Dermis blood vessel endothelial cell (primary cell): ENCODE measurements at regions not wholly inside any gene's neighbourhood (a gene's known extent, or its start where the extent isn't known, plus 50 kb on each side); places are given as distances from the start of the nearest gene placed in this dataset.

Source experiments
- DNase-seq: peaks from one replicate; pipeline ENCODE4 v3.0.0; 2010

DNA sequence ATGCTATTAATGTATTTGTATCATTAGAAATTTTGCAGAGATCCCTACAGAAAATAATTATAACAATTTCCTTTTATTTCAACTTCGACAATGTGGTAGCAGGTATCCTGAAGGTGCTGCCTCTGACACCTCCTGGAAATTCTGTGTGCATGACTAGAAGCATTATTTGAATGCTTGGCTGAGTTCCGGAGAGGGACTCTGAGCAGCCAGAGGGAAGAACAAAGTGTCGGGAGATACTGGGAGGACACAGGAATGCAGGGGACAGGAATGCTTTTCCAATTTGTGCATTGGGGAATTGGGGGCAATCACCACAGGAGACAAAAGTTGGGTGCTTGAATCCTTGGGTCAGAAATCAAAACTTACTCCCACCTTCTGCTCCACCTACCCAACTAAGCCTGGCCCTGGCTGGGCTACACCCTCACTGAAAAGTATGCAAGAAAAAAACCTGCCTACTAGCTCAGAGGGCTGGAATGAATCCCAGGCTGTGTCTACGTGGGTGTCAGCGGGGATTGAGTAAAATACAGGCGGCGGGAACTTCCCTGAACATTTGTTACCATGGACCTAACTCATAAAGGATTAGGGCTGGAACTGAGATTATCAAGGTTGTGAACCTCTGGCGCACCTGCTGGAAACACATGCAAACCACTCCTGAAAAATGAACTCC, 299.3 kb downstream of the SOX11 start:
- DNase-seq = no peak

DNA sequence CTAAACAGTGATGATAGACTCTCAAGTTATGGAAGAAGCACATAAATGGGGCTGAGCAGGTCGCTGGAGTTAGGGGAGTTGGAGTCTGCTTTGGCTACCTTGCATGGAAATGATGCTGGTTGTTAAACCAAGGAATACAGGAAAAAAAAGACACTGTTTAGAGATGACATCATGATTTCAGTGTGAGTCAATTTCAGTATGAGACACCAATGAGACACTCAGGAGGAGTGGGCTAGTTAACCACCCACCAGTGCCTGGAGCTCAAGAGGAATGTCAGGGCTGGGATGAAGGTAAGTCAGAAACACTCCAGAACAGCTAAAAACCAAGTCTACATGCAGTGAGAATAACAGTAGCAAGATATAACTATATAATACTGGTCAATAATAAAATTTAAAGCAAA, 303.6 kb downstream of the SOX11 start:
- no peak for DNase-seq

DNA sequence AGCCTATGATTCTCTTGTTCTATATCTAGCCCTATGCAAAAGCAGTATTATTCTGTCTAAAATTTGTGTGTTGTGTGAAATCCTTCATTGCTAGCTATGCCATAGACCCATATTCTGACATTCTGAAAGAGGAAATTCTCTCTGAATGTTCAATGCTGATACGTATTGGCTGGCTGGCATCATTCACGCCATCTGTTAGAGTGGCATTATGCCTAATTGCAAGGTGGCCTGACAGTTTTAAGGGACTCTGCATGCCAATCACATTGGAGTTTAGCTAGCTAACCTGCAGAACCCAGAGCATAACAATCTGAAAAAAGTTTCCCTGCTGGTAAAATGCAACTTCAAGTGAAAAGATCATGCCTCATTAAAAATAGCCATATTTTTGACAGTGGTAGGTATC, 316.0 kb downstream of the SOX11 start:
- no peak for DNase-seq

DNA sequence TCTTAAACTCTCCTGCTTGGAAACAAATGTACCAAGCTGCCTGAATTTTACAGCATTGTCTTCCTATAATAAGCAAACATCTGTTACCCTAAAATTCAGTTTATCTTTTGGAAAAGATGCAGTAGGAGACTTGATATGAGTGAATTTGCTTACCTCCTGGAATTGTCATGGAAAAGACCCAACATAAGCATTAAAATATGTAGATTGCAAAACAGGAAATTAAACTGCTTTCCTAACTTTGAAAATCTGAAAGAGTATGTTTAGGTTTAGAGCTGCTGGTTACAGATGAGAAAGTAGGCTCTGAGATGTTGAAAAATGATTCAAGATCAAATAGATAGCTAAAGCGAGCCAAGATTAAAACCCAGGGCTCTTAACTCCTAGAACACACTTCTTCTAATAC, 316.5 kb downstream of the SOX11 start:
- DNase-seq = no peak

DNA sequence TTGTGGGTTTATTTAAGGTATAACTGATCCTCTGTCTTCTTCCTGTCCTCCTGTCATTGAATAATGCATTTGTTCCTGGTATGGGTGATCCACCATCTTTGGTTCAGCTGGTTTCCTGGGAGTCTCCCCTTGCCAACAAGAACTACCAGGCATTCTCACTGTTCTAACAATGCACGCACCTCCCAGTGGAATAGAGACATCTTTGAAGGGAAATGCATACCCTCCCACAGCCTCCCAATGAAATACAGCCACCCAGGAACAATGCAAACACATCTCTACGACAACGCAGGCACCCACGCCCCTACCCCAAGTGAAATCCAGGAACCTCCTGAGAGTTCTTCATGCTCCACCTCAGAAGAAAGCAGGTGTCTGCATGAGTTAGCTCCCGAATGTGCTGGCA, 318.0 kb downstream of the SOX11 start:
- DNase-seq = no peak

DNA sequence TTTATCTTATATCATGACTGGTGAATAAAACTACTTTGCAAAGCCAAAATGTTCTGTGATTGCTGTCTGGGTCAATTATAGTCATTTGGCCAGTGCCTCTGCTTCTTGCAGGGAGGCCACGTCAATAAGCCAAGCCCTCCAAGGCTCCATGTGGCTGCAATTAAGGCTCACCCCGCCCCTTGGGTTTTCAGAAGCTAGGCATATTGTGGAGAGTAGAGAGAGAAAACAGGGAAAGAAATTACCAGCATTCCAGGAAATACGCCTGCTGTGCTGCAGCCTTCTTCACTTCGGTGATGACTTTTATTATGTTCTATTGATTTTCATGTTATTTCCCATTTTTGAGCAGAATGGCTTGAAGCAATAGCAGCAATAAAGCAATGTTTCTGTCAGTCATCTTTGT, 319.7 kb downstream of the SOX11 start:
- DNase-seq = no peak

DNA sequence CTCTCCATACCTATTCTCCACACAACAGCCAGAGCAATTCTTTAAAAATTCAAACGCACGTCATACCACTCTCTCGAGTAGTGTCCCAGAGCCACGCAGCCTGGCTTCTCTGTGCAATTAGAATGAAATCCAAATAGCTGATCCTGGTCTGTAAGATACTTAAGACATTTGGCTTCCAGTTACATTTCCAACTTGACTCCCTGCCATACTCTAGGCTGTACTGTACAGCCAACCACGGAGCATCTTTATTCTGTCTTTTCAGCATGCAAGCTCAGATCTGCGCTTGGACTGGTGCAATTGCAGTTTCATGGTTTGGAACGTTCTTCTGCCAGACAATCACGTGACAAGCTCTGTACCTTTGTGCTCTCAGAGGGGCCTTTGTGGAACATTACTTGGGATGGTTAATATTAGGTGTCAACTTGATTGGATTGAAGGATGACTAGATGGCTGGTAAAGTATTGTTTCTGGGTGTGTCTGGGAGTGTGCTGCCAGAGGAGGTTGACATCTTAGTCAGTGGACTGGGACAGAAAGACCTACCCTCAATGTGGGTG, 325.6 kb downstream of the SOX11 start:
- DNase-seq = no peak

DNA sequence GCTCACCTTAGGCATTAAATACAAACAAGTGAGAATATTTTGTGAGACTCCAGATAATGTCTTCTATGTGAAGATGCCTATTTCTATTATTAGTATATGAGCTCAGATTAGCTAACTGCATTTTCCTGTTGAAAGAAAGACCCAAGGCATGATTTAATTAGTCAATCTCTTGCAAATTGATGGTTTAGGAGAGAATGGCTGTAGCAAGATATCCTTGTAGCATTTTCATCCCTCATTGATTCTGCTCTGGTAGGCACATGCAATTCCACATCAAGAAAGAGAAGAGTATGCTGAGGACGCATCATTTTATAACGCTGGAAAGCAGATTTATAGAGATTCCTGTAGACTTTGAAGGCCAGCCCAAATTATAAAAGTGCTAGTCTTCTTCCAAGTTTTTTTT, 332.0 kb downstream of the SOX11 start:
- no peak for DNase-seq

DNA sequence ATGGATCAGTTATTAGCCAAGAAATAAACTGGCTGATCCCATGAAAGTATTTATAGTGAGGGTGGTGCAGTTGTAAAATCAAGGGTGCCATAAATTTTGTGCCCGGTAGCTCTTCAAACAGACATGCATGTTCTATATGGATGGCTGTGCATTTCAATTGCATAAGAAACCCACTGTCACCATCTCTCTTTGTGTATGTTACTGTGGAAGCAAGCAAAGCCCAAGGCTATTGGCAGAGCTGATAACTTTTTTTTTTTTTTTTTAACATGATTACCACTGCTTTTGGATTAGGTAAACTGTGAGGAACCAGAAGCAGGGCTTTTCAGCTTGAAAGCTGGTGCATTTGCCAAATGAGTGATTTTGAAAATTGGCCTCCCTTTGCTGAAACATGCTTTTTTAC, 332.6 kb downstream of the SOX11 start:
- DNase-seq = no peak

DNA sequence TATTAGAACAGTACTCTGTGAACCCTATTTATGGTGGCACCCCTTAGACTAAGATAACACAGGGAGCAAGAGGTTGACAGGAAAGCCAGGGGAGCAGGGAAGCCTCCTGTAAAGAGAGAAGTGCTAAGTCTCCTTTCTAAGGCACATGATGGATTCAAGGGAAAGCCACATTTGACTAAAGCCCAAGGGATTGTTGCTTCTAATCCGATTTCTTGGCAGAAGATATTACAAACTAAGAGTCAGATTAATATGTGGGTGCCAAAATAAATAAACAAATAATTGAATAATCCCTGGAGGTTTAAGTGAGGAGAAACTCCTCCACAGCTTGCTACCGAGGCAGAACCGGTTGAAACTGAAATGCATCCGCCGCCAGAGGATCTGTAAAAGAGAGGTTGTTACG, 333.2 kb downstream of the SOX11 start:
- DNase-seq = no peak

DNA sequence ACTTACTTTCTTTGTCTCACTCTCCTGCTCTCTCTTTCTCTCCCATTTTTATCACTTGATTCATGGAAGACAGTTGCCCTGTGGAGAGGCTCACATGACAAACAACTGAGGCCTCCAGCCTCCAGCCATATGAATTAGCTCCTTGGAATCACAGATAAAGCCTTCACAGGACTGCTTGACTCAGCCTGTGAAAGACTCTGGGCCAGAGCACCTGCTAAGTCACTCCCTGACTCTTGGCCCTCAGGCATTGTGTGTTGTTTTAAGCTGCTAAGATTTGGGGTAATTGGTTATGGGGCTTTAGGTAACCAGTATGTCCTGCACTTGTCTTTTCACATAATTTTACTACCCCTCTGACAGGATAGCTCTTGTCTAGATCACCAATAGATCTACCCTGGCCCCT, 334.9 kb downstream of the SOX11 start:
- DNase-seq = no peak

DNA sequence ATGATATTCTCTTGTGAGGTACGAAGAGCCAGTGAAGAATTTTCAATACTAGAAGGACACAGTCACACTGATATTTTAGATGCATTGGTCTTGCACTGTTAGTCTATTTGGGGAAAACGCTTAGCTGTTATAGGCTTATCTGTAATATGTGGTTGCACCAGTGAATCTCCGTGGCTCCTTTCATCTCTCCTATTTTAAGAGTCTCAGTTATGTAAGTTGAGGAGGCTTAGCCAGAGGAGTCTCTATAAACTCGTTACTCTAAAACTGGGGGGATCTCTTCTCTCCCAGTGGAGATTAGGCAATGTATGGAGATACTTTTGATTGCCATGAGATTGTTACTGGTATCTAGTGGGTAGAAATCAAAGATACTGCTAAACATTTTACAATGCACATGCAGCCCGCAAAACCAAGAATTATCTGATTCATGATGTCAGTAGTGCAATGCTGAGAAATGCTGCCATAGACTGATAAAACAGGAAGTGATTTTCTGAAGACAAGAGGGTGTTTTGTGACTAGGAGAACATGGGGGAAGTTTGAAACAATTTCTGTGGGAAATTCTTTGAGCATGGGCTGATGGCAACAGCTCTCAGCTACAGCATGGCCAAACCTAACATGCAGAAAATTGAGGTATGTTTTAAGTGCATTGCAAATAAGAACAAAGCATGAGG, 339.1 kb downstream of the SOX11 start:
- DNase-seq = no peak

DNA sequence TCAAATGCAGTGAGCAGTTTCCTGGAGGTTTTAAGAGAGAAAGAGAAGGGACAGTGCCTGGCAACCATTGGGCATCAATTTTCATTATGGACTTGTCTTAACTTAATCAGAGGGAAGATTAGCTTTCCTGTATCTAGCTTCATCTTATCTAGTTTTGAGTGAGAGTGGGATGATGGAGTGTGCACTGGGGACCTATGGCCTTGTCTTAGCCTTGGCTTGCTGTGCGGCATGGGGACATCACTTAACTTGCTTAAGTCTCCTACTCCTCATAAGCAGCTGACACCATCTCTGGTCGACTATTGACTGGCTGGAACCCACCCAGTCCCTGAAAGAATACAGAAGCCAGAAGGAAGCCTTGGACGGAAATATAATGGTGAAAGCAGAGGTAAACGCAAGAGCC, 344.0 kb downstream of the SOX11 start:
- no peak for DNase-seq

DNA sequence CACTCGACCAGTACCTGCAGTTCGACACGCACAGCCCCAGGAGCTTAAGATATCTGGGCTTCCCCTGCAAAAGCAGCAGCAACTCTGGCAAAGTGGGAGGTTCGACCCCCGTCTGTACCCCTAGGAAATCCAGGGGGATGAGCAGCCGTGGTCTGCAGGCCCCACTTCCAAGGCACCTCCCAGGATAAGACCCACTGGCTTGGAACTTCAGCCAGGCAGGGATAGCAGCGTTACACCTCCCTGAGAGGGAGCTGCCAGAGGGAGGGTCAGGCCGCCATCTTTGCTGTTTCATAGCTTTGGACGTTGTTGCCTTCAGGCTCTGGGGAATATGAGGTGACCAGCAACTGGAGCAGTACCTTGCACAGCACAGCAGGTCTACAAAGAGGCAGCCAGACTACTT, 351.1 kb downstream of the SOX11 start:
- DNase-seq = no peak

DNA sequence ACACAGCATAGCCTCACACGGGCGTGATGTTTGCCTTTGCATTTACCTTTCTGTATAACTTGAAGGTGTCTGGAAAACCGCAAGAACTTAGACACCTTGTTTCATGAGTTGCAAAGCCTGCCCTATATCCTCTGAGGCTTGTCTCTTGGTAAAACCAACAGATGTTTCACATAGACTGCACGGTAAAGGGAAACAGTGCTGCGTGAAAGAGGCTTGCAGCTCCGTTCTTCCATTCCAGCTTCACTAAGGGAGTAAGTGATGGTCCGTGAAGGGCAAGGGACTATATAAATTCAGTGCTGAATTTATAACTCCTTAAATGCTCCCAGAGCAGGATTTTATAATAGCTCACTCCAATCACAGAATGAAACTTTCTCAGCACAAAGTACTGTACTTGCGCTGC, 360.5 kb downstream of the SOX11 start:
- DNase-seq = no peak

DNA sequence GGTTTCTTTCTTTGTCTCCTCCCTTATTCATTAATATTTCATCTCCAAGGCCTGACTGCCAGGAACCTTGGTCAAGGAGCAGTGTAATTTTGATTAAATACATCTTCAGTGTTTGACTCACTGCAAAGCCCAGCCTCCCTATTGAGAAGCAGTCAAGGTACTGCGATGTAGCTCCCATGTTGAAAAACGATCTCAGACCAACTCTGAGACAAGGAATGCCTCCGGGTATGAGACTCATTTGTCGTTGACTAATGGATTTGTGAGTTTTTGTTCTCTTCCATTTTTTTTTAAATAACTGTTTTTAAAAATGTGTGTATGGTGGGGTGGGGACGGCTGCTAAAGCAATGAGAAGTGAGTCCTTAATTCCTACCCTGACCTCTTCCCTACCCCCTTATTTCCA, 361.6 kb downstream of the SOX11 start:
- no peak for DNase-seq

DNA sequence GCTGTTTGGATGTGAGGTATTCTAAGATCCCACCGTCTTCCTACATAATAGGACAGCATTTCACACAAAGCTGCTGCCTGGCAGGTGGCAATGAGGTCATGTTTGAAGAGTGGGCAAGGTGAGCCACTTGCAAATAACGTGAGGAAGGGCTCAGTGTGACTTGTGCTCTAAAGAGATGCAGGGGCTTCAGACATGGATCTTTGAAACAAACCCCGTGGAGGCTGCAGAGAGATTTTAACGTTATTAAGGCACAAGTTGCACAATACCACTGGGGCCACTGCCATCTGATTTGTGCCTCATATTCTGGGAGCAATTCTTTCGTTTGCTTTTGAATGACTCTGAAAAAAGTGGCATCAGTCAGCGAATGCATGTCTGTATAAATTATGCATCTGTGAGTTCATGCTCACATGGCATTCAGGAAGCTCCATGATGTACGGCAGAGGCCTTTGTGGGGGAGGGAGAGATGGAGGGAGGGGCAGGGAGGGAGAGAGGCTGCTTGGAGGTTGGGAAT, 362.0 kb downstream of the SOX11 start:
- no peak for DNase-seq

DNA sequence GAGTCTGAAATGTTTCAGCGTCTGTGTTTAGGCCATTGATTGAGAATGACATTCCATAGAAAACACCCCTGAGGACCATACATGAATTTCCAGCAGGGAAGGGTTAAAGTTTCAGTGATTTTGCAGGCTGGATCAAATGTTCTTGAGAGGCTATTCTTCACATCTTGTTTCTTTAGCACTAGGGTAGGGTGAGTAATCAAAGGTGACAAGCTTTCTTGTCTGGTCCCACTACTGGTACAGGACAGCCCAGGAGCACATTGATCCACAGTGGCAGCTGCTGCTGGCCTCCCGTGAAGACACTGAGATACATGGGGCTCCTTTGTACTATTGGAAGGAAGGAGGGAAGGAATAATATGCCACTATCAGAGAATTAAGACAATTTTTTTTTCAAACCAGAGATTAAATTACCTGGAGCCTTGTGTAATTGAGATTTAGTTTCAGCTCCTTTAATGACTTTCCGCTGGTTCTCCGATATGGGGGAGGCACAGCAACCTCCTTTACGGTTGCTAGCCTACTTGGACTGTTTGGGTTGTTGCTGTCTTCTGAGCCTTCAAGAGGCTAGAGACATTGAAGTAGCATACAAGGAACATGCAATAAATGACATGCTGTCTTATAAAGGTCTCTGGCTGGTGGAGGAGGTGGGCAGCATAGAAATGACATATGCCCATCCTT, 368.9 kb downstream of the SOX11 start:
- DNase-seq = no peak

DNA sequence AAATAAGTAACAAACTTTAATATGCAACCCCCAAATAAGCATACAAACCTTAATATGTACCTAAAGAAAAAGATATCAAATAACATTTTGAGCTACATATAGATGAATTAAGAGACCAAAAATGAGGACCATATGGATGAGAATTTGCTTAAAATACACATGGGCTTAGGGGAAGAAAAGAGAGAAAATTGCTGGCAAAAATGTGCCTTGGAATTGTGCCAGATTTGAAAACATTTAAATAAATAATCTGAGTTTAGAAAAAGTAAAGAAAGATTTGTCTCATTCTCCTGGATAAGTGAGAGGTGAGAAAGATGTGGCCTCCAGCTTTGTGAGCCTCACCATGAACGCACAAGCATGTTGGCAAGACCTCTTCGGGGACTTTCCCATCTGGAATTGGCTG, 372.6 kb downstream of the SOX11 start:
- no peak for DNase-seq

DNA sequence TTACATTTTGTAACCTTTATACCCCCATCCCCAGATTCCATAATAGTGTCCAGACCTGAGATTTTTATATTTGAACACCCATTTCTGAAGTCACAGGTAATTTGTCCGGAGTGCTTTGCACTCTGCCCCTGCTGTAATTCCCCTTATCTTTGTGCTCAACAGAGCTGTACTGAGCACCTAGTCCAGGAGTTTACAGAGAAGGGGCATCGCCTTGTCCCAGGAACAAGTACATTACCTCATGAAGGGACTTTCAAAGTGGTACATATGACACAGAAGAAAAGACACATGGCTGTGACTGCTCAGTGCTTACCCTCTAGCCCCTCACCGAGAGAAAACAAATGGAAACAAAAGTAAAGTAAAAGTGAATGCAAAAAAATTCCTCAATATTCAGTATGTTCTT, 373.5 kb downstream of the SOX11 start:
- no peak for DNase-seq

DNA sequence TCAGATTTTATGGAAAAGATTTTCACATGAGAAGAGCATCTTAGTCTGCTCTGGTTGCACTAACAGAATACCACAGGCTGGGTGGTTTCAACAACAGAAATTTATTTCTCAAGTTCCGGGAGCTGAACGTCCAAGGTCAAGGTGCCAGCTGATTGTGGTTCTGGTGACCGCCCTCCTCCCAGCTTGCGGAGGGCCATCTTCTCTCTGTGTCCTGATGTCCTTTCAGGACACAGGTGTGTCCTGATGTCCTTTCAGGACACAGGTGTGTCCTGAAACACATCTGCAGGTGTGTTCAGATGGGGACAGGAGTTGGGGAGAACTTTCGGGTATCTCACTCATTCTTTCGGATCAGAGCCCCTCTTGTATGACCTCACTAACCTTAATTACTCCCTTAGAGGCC, 374.9 kb downstream of the SOX11 start:
- no peak for DNase-seq

DNA sequence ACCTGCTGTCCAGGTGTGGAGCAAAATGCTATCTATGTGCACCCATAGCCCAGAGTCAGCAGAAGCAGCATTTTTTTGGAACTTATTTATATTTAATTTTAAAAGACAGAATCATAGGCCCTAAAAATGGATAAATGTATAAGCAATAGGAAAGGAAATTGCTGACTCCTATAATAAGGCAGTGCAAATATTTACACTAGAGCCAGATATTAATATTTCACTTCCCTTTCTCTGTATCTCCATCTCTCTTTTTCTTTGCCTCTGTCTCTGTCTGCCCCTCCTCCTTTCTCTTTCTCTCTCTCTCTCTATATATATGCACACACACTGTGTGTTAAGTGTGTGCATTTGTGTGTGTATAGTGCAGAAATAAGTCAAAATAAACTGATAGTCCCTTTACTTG, 375.6 kb downstream of the SOX11 start:
- no peak for DNase-seq

DNA sequence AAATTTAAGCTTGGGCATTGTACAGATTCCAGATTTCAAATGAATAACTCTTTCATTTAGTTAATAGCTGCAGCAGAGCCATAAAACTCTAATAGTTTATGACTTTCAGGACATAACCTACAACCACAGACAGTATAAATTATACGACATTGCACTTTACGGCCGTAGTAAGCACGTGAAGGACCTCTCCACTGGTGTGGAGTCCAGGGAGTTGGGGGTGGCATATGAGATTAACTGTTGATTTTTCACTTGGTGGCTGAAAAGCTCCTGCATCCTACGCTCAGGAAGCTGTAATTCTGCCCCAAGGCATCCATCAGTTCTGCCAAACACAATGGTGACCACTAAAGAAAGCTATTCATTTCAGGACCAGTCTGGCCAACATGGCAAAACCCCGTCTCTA, 376.2 kb downstream of the SOX11 start:
- no peak for DNase-seq

DNA sequence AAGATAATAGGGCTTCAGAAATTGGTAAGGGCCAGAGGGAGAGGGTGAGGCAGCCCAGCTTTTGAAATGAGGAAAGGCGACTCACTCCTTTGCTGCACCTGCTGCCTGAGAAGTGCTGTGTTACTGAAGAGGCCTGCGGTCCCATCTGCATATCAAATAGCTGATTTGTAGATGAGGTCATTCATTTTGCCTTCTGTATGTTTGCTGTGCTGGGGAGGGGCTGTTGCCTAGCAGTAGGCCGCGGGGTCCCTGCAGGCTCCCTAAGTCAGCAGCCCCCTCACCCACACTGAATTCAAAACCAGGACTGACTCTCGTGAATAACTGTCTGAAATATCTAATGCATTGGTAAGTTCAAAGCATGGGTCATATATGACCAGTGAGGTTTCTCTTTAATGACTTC, 377.2 kb downstream of the SOX11 start:
- DNase-seq = no peak
